ENCODE measurements at regions not wholly inside any gene's neighbourhood (a gene's known extent, or its start where the extent isn't known, plus 50 kb on each side); places are given as distances from the start of the nearest gene placed in this dataset.

DNA sequence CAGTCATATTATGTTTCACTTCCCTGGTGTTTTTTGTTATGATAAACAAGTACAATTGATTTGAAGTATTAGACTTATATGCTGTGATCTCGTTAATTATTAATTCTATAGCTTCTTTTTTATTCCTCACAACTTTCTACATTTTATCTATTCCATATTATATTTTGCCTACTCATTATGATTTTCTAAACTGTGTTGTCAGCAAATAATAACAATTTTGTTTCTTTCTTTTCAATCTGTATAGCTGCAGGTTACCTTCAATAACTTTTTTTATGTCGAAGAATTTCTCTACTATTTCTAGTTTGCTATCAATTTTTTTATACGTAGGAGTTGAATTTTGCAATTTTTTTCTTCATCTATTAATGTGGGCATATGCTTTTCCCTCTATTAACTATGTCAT is 304.4 kb downstream of the PCDH17 start:
- no peaks in the 10 kb centered on the region for H3K36me3 ChIP-seq (ENCODE audit: control insufficient read depth in 2 of 2, insufficient read depth in 2 of 2, low read length in 1 of 2)
- WGBS, 2 donors = 84 to 86% methylated on average over 3 of the region's 3 CpGs
- no peaks in the 10 kb centered on the region for H3K27me3 ChIP-seq (ENCODE audit: control insufficient read depth in 1 of 2, insufficient read depth in 2 of 2, low read length in 2 of 2)
- no peak overlapping the region for H3K27ac ChIP-seq (ENCODE audit: low read depth in 2 of 2, low read length in 1 of 2)
- no peaks in the 10 kb centered on the region for H3K4me1 ChIP-seq (ENCODE audit: control insufficient read depth in 2 of 2, insufficient read depth in 2 of 2, low read length in 1 of 2)
- H3K9me3 ChIP-seq (ENCODE audit: control insufficient read depth in 2 of 2, insufficient read depth in 1 of 2, low read depth in 1 of 2, low read length in 1 of 2) = peaks cover 0 to 1% of the 10 kb centered on the region in 2 donors
- no peak overlapping the region for H3K4me3 ChIP-seq (ENCODE audit: low read depth in 1 of 2, low read length in 2 of 2)

GRCh38 chr13:57946361-57946760 is 314.8 kb downstream of the PCDH17 start:
- Histone ChIP-seq H3K27ac (ENCODE audit: low read depth in 2 of 2, low read length in 1 of 2) (no peak overlapping the region), H3K4me1 (ENCODE audit: control insufficient read depth in 2 of 2, insufficient read depth in 2 of 2, low read length in 1 of 2) (no peaks in the 10 kb centered on the region), H3K4me3 (ENCODE audit: low read depth in 1 of 2, low read length in 2 of 2) (no peak overlapping the region), H3K36me3 (ENCODE audit: control insufficient read depth in 2 of 2, insufficient read depth in 2 of 2, low read length in 1 of 2) (no peaks in the 10 kb centered on the region), H3K27me3 (ENCODE audit: control insufficient read depth in 1 of 2, insufficient read depth in 2 of 2, low read length in 2 of 2) (no peaks in the 10 kb centered on the region), H3K9me3 (ENCODE audit: control insufficient read depth in 2 of 2, insufficient read depth in 1 of 2, low read depth in 1 of 2, low read length in 1 of 2) (peaks cover 0 to 2% of the 10 kb centered on the region in 2 donors)
- WGBS, 2 donors = 27 to 35% methylated on average over 1 of the region's 1 CpG

DNA sequence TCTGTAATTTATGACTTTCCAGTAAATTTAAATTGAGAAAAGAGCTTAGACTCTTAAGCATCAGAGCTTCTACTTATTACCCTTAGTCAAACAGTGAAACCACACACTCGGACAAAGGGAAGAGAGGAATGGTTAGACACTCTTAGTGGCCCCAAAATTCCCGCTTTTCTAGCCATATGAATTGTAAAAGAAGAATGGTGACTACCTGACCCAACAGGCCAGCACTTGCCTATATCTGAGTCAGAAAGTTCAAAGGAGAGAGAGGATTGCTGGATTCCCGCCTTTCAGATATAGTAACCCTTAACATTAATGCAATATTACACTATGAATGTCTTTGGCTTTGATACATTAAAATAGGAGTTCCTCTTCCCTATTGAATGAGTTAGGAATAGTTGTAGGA is 317.3 kb downstream of the PCDH17 start:
- Histone ChIP-seq H3K27ac (ENCODE audit: low read depth in 2 of 2, low read length in 1 of 2) (no peak overlapping the region), H3K36me3 (ENCODE audit: control insufficient read depth in 2 of 2, insufficient read depth in 2 of 2, low read length in 1 of 2) (no peaks in the 10 kb centered on the region), H3K27me3 (ENCODE audit: control insufficient read depth in 1 of 2, insufficient read depth in 2 of 2, low read length in 2 of 2) (no peaks in the 10 kb centered on the region), H3K4me3 (ENCODE audit: low read depth in 1 of 2, low read length in 2 of 2) (no peak overlapping the region), H3K4me1 (ENCODE audit: control insufficient read depth in 2 of 2, insufficient read depth in 2 of 2, low read length in 1 of 2) (no peaks in the 10 kb centered on the region), H3K9me3 (ENCODE audit: control insufficient read depth in 2 of 2, insufficient read depth in 1 of 2, low read depth in 1 of 2, low read length in 1 of 2) (peaks cover 0 to 2% of the 10 kb centered on the region in 2 donors)
- 70 to 77% methylated on average over 3 of the region's 3 CpGs for WGBS, 2 donors

DNA sequence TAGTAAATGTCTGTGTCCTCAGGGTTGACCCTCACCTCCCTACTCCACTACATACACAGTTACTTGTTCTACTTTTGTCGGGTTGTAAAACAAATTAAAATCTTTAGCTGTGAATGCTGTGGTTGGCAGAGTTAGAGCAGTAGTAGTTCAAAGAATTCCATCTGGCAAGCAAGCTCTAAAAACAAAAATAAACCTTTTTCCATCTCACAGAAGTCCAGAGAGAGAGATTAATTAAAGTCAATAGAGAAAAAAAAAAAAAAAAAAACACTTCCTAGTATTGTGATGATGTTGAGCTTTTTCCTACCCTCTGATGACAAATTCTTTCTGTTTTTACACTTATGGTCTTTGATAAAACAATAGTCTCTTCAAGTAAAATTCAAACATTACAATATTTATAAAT is 338.4 kb downstream of the PCDH17 start:
- Histone ChIP-seq H3K4me1 (ENCODE audit: control insufficient read depth in 2 of 2, insufficient read depth in 2 of 2, low read length in 1 of 2) (no peaks in the 10 kb centered on the region), H3K36me3 (ENCODE audit: control insufficient read depth in 2 of 2, insufficient read depth in 2 of 2, low read length in 1 of 2) (no peaks in the 10 kb centered on the region), H3K4me3 (ENCODE audit: low read depth in 1 of 2, low read length in 2 of 2) (no peak overlapping the region), H3K27ac (ENCODE audit: low read depth in 2 of 2, low read length in 1 of 2) (no peak overlapping the region), H3K9me3 (ENCODE audit: control insufficient read depth in 2 of 2, insufficient read depth in 1 of 2, low read depth in 1 of 2, low read length in 1 of 2) (peaks cover 3 to 8% of the 10 kb centered on the region in 2 donors), H3K27me3 (ENCODE audit: control insufficient read depth in 1 of 2, insufficient read depth in 2 of 2, low read length in 2 of 2) (no peaks in the 10 kb centered on the region)
- 28 to 31% methylated on average over 1 of the region's 1 CpG for whole genome bisulfite sequencing, 2 donors

GRCh38 chr13:57970404-57970803 is 338.9 kb downstream of the PCDH17 start:
- no peak overlapping the region for H3K4me3 ChIP-seq (ENCODE audit: low read depth in 1 of 2, low read length in 2 of 2)
- no peaks in the 10 kb centered on the region for H3K36me3 ChIP-seq (ENCODE audit: control insufficient read depth in 2 of 2, insufficient read depth in 2 of 2, low read length in 1 of 2)
- H3K27me3 ChIP-seq (ENCODE audit: control insufficient read depth in 1 of 2, insufficient read depth in 2 of 2, low read length in 2 of 2) = no peaks in the 10 kb centered on the region
- no peak overlapping the region for H3K27ac ChIP-seq (ENCODE audit: low read depth in 2 of 2, low read length in 1 of 2)
- no peaks in the 10 kb centered on the region for H3K4me1 ChIP-seq (ENCODE audit: control insufficient read depth in 2 of 2, insufficient read depth in 2 of 2, low read length in 1 of 2)
- 22 to 27% methylated on average over 1 of the region's 1 CpG for WGBS, 2 donors
- H3K9me3 ChIP-seq (ENCODE audit: control insufficient read depth in 2 of 2, insufficient read depth in 1 of 2, low read depth in 1 of 2, low read length in 1 of 2) = peaks cover 3 to 8% of the 10 kb centered on the region in 2 donors

DNA sequence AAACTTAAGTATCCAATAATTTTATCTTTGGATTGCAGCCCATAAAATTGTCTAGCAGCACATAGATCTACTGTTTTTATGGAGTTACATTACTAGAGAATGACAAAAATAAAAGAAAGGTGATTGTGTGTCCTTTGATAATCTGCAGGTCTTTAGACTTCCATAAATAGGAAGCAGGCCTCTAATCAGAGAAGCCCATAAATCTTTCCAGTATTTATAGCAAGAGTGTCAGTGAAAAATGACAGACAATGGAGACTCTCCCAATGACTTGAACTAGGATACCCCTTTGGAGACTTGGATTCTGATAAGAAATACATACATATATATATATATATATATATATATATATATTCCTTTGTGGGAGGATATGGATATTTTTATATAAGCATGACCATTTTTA is 351.2 kb downstream of the PCDH17 start:
- no peaks in the 10 kb centered on the region for H3K27me3 ChIP-seq (ENCODE audit: control insufficient read depth in 1 of 2, insufficient read depth in 2 of 2, low read length in 2 of 2)
- no peak overlapping the region for H3K4me3 ChIP-seq (ENCODE audit: low read depth in 1 of 2, low read length in 2 of 2)
- no peak overlapping the region for H3K27ac ChIP-seq (ENCODE audit: low read depth in 2 of 2, low read length in 1 of 2)
- H3K9me3 ChIP-seq (ENCODE audit: control insufficient read depth in 2 of 2, insufficient read depth in 1 of 2, low read depth in 1 of 2, low read length in 1 of 2) = no peaks in the 10 kb centered on the region
- no peaks in the 10 kb centered on the region for H3K36me3 ChIP-seq (ENCODE audit: control insufficient read depth in 2 of 2, insufficient read depth in 2 of 2, low read length in 1 of 2)
- no peaks in the 10 kb centered on the region for H3K4me1 ChIP-seq (ENCODE audit: control insufficient read depth in 2 of 2, insufficient read depth in 2 of 2, low read length in 1 of 2)

DNA sequence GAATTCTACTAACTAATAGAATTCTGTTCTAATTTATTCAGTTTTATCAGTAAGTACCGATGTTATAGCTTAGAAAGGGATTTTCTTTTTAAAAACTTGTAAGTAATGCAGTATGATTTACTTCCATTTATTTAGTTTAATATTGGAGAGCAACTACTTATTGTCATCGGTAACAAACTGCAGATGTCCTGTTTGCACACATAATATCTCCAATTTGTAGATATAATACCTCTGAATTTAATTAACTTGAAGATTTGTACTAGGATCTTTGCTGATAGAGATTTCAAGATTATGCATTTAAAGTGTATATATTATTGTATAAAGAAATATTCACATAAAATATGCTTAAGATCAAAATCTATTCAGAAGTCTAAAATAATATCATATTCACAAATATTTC is 356.7 kb downstream of the PCDH17 start:
- Histone ChIP-seq H3K27ac (ENCODE audit: low read depth in 2 of 2, low read length in 1 of 2) (no peak overlapping the region), H3K4me1 (ENCODE audit: control insufficient read depth in 2 of 2, insufficient read depth in 2 of 2, low read length in 1 of 2) (no peaks in the 10 kb centered on the region), H3K27me3 (ENCODE audit: control insufficient read depth in 1 of 2, insufficient read depth in 2 of 2, low read length in 2 of 2) (no peaks in the 10 kb centered on the region), H3K4me3 (ENCODE audit: low read depth in 1 of 2, low read length in 2 of 2) (no peak overlapping the region), H3K36me3 (ENCODE audit: control insufficient read depth in 2 of 2, insufficient read depth in 2 of 2, low read length in 1 of 2) (no peaks in the 10 kb centered on the region), H3K9me3 (ENCODE audit: control insufficient read depth in 2 of 2, insufficient read depth in 1 of 2, low read depth in 1 of 2, low read length in 1 of 2) (no peaks in the 10 kb centered on the region)
- WGBS, 2 donors = 89% methylated on average over 2 of the region's 2 CpGs

DNA sequence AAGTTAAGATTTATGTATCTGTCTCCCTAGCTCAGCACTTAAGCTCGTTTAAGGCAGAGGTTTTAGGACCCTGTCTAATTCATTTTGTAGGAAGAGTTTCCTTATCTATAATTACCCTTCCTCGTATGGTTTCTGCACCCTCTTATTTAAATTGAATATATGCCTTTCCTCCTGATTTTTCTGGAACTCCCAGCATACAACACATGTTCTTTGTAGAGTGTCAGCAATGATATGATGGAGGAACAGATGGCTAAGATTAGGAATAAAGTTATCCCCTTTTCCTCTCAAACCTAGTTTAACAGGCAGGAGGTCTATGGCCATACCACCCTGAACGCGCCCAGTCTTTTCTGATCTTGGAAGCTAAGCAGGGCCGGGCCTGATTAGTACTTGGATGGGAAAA is 359.5 kb downstream of the PCDH17 start:
- H3K9me3 ChIP-seq (ENCODE audit: control insufficient read depth in 2 of 2, insufficient read depth in 1 of 2, low read depth in 1 of 2, low read length in 1 of 2) = no peaks in the 10 kb centered on the region

DNA sequence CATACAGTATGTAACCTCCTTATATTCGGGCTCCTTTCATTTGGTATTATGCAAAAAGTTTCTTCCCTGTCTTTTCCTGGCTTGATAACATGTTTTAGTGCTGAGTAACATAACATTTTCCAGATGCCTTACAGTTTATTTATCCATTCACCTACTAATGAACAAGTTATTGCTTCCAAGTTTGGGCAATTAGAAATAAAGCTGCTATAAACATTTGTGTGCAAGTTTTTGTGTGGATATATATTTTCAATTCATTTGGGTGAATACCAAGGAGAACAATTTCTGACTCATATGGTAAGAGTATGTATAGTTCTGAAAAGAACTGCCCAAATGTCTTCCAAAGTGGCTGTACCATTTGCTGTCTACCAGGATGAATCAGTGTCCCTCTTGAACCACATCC is 360.9 kb downstream of the PCDH17 start:
- Histone ChIP-seq H3K4me3 (ENCODE audit: low read depth in 1 of 2, low read length in 2 of 2) (no peak overlapping the region), H3K9me3 (ENCODE audit: control insufficient read depth in 2 of 2, insufficient read depth in 1 of 2, low read depth in 1 of 2, low read length in 1 of 2) (peaks cover 0 to 2% of the 10 kb centered on the region in 2 donors), H3K27ac (ENCODE audit: low read depth in 2 of 2, low read length in 1 of 2) (no peak overlapping the region), H3K27me3 (ENCODE audit: control insufficient read depth in 1 of 2, insufficient read depth in 2 of 2, low read length in 2 of 2) (no peaks in the 10 kb centered on the region), H3K36me3 (ENCODE audit: control insufficient read depth in 2 of 2, insufficient read depth in 2 of 2, low read length in 1 of 2) (no peaks in the 10 kb centered on the region), H3K4me1 (ENCODE audit: control insufficient read depth in 2 of 2, insufficient read depth in 2 of 2, low read length in 1 of 2) (no peaks in the 10 kb centered on the region)
- WGBS, 2 donors = 64 to 76% methylated on average over 1 of the region's 1 CpG

More for the DNA sequence above, 359.5 kb downstream of the PCDH17 start:
- WGBS, 2 donors = 74 to 78% methylated on average over 5 of the region's 5 CpGs
- H3K4me3 ChIP-seq (ENCODE audit: low read depth in 1 of 2, low read length in 2 of 2) = no peak overlapping the region
- H3K36me3 ChIP-seq (ENCODE audit: control insufficient read depth in 2 of 2, insufficient read depth in 2 of 2, low read length in 1 of 2) = no peaks in the 10 kb centered on the region
- no peaks in the 10 kb centered on the region for H3K4me1 ChIP-seq (ENCODE audit: control insufficient read depth in 2 of 2, insufficient read depth in 2 of 2, low read length in 1 of 2)
- H3K27me3 ChIP-seq (ENCODE audit: control insufficient read depth in 1 of 2, insufficient read depth in 2 of 2, low read length in 2 of 2) = no peaks in the 10 kb centered on the region
- H3K27ac ChIP-seq (ENCODE audit: low read depth in 2 of 2, low read length in 1 of 2) = no peak overlapping the region

- WGBS, 2 donors = 67 to 79% methylated on average over 1 of the region's 1 CpG
- no peaks in the 10 kb centered on the region for H3K4me1 ChIP-seq (ENCODE audit: control insufficient read depth in 2 of 2, insufficient read depth in 2 of 2, low read length in 1 of 2)
- no peak overlapping the region for H3K27ac ChIP-seq (ENCODE audit: low read depth in 2 of 2, low read length in 1 of 2)
- H3K9me3 ChIP-seq (ENCODE audit: control insufficient read depth in 2 of 2, insufficient read depth in 1 of 2, low read depth in 1 of 2, low read length in 1 of 2) = peaks cover 0 to 2% of the 10 kb centered on the region in 2 donors
- H3K36me3 ChIP-seq (ENCODE audit: control insufficient read depth in 2 of 2, insufficient read depth in 2 of 2, low read length in 1 of 2) = no peaks in the 10 kb centered on the region
- H3K4me3 ChIP-seq (ENCODE audit: low read depth in 1 of 2, low read length in 2 of 2) = no peak overlapping the region
- no peaks in the 10 kb centered on the region for H3K27me3 ChIP-seq (ENCODE audit: control insufficient read depth in 1 of 2, insufficient read depth in 2 of 2, low read length in 2 of 2)
Measured at GRCh38 chr13:57996717-57997116, 365.2 kb downstream of the PCDH17 start.

Measured in esophagus (tissue), 2 donors.